Parathyroid adenoma (tissue), 2 donors: ENCODE measurements at regions not wholly inside any gene's neighbourhood (a gene's known extent, or its start where the extent isn't known, plus 50 kb on each side); places are given as distances from the start of the nearest gene placed in this dataset.

ENCODE experiments used
- H2AFZ ChIP-seq: fragments of 300-600 bp; sonication (generic); one replicate; pipeline ENCODE4 v1.7.0; 2017; ENCODE audit warnings: antibody characterized with exemption, mild to moderate bottlenecking
- H3K27ac ChIP-seq: fragments of 300-600 bp; sonication (generic); one replicate; pipeline ENCODE4 v1.7.0; 2017
- H3K27me3 ChIP-seq: fragments of 300-600 bp; sonication (generic); one replicate; pipeline ENCODE4 v1.7.0; 2017; ENCODE audit warnings: low read length; ENCODE audit not compliant: control insufficient read depth, insufficient read depth
- H3K36me3 ChIP-seq: fragments of 300-600 bp; sonication (generic); one replicate; pipeline ENCODE4 v1.7.0; 2017; ENCODE audit warnings: low read length; ENCODE audit not compliant: control insufficient read depth, insufficient read depth
- H3K4me1 ChIP-seq: fragments of 300-600 bp; sonication (generic); one replicate; pipeline ENCODE4 v1.7.0; 2017; ENCODE audit warnings: control low read depth
- H3K4me2 ChIP-seq: fragments of 300-600 bp; sonication (generic); one replicate; pipeline ENCODE4 v1.7.0; 2017; ENCODE audit warnings: low read length
- H3K4me3 ChIP-seq: fragments of 300-600 bp; sonication (generic); one replicate; pipeline ENCODE4 v1.7.0; 2017; ENCODE audit warnings: low read depth, low read length
- H3K79me2 ChIP-seq: fragments of 300-600 bp; sonication (generic); one replicate; pipeline ENCODE4 v1.7.0; 2017; ENCODE audit warnings: control low read depth
- H3K9ac ChIP-seq: fragments of 300-600 bp; sonication (generic); one replicate; pipeline ENCODE4 v1.7.0; 2017; ENCODE audit warnings: mild to moderate bottlenecking
- H3K9me3 ChIP-seq: fragments of 300-600 bp; sonication (generic); one replicate; pipeline ENCODE4 v1.7.0; 2017; ENCODE audit warnings: low read length; ENCODE audit not compliant: control insufficient read depth
- TF ChIP-seq, protein P1 (sequence below): fragments of 300-600 bp; sonication (generic); IDR thresholded peaks from one replicate; pipeline ENCODE4 v1.7.0; 2017; ENCODE audit warnings: antibody characterized with exemption, mild to moderate bottlenecking
- donor health status: primary hyperparathyroidism.

DNA sequence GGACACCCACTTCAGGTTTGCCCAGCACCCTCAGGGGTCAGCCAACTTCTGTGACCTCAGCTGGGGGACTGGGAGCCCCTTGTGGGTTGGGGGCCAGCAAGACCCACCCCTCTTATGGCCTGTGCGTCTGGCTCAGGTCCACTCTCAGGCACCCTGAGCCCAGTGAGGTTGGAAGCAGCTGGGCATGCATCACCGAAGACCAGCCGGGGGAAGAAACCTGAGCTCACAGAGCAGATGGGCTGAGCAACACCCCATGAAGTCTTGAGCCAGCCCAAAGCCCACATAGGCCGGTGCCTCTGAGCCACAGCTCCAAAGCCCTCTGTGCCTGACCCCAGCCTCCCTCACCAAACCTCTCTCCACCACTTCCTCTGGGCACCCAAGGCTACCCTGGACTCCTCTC lies 166.7 kb downstream of the RBFOX3 start:
- TF ChIP-seq, protein P1, sequence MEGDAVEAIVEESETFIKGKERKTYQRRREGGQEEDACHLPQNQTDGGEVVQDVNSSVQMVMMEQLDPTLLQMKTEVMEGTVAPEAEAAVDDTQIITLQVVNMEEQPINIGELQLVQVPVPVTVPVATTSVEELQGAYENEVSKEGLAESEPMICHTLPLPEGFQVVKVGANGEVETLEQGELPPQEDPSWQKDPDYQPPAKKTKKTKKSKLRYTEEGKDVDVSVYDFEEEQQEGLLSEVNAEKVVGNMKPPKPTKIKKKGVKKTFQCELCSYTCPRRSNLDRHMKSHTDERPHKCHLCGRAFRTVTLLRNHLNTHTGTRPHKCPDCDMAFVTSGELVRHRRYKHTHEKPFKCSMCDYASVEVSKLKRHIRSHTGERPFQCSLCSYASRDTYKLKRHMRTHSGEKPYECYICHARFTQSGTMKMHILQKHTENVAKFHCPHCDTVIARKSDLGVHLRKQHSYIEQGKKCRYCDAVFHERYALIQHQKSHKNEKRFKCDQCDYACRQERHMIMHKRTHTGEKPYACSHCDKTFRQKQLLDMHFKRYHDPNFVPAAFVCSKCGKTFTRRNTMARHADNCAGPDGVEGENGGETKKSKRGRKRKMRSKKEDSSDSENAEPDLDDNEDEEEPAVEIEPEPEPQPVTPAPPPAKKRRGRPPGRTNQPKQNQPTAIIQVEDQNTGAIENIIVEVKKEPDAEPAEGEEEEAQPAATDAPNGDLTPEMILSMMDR: no peak
- Histone ChIP-seq H3K27ac (no peak overlapping the region), H3K9me3 (no peaks in the 10 kb centered on the region), H3K36me3 (no peaks in the 10 kb centered on the region), H2AFZ (no peak overlapping the region), H3K79me2 (no peaks in the 10 kb centered on the region), H3K4me2 (no peak overlapping the region), H3K4me3 (no peak overlapping the region), H3K9ac (no peak overlapping the region), H3K4me1 (no peaks in the 10 kb centered on the region), H3K27me3 (no peaks in the 10 kb centered on the region)

DNA sequence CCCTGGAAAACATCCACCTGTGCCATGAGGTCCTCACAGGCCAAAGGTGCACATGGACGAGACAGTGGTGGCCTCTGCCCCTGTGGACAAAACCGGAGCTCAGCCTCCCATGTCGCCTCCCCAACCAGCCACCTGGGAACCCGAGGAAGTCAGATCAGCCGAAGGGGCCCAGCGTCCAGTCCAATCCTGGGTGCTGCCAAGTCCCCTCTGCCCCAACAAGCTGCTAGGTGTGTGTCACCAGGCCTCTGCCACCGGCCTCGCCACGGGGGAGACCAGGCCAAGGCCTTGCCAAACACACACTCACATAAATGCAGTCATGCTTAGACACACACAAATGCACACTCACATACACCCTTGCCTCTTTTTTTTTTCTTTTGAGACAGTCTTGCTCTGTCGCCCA lies 167.8 kb downstream of the RBFOX3 start:
- H3K9ac ChIP-seq: no peak overlapping the region
- no peak overlapping the region for H3K4me2 ChIP-seq
- TF ChIP-seq, protein P1: no peak
- no peaks in the 10 kb centered on the region for H3K27me3 ChIP-seq
- no peak overlapping the region for H3K4me3 ChIP-seq
- H3K9me3 ChIP-seq: no peaks in the 10 kb centered on the region
- no peaks in the 10 kb centered on the region for H3K4me1 ChIP-seq
- no peak overlapping the region for H2AFZ ChIP-seq
- H3K27ac ChIP-seq: no peak overlapping the region
- H3K36me3 ChIP-seq: no peaks in the 10 kb centered on the region
- H3K79me2 ChIP-seq: no peaks in the 10 kb centered on the region

DNA sequence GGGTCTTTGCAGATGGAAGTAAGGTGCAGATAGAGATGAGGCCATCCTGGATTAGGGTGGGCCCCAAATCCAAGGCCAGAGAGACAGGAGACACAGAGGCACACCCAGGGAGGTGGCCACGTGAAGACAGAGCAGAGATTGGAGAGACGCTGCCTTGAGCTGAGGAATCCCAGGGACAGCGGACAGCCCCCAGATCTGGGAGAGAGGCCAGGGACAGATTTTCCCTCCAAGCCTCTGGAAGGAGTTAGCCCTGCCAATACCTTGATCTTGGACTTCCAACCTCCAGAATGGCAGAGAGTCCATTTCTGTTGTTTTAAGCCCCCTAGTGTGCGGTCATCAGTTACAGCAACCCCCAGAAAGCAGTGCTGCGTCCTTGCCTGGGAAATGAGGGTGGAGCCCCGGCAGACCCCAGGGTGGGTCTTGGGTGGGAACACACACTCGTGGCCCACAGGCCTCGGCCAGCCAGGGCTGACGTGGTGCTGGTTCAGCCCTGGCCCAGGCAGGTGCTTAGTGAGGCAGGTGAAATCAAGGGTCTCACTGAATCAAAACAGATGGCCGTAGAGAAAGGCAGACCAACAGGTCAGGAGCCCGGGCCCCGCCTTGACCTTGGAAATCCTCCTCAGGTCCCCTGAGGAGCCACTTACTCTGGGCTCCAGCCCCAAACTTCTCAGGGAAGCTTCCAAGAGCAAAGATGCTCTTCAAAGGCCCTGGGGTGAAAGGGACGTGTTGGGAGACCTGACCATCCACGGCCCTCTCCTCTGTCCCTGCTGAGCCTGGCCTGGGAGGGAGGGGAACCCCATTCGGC lies 169.3 kb downstream of the RBFOX3 start:
- Histone ChIP-seq H2AFZ (no peak overlapping the region), H3K9me3 (no peaks in the 10 kb centered on the region), H3K79me2 (no peaks in the 10 kb centered on the region), H3K4me3 (no peak overlapping the region), H3K27ac (no peak overlapping the region), H3K27me3 (no peaks in the 10 kb centered on the region), H3K9ac (no peak overlapping the region), H3K4me1 (no peaks in the 10 kb centered on the region), H3K4me2 (no peak overlapping the region), H3K36me3 (no peaks in the 10 kb centered on the region)
- TF ChIP-seq, protein P1: no peak

DNA sequence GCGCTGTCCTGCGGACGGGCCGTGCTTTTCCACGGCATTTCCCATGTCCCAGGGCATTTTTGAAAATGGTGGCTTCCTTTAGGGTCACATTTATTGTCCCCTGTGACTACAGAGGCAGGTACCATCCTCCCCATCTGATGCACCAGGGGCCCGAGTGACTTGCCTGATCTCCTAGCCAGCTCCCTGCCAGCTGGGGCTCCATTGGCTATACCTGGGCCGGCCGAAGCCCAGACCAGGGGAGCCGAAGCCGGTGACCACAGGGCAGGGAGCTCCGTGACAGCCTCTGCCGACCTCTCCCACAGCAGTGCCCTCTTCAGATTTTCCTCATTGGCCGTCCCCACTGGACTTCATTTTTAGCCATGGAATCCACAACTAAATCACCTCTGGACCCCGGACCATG lies 170.6 kb downstream of the RBFOX3 start:
- Histone ChIP-seq H3K27me3 (no peaks in the 10 kb centered on the region), H3K9ac (no peak overlapping the region), H3K27ac (no peak overlapping the region), H3K9me3 (no peaks in the 10 kb centered on the region), H3K4me1 (no peaks in the 10 kb centered on the region), H3K4me3 (no peak overlapping the region), H3K4me2 (no peak overlapping the region), H3K79me2 (no peaks in the 10 kb centered on the region), H3K36me3 (no peaks in the 10 kb centered on the region), H2AFZ (no peak overlapping the region)
- TF ChIP-seq, protein P1: no peak

DNA sequence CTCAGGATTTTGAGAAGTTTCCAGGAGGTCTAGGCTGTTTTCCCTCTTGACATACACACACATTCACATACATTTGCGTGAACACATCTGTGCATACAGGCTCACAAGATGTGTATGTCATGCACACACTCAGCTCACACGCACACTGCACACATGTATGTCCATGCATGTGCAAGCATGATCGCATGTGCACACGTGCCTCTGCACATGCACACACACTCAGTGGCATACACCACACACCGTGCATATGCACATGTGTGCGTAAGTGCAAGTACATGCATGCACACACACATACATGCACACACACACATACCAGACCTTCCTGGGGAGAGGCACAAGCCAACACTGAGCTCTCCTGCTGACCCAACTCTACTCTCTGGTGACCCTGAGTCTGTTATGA lies 171.4 kb downstream of the RBFOX3 start:
- Histone ChIP-seq H2AFZ (no peak overlapping the region), H3K9ac (no peak overlapping the region), H3K27ac (no peak overlapping the region), H3K27me3 (no peaks in the 10 kb centered on the region), H3K36me3 (no peaks in the 10 kb centered on the region), H3K4me3 (no peak overlapping the region), H3K4me1 (no peaks in the 10 kb centered on the region), H3K4me2 (no peak overlapping the region), H3K9me3 (no peaks in the 10 kb centered on the region), H3K79me2 (no peaks in the 10 kb centered on the region)
- TF ChIP-seq, protein P1: no peak
